Activated CD8-positive, alpha-beta memory T cell treated with anti-CD3 and anti-CD28 coated beads, Interleukin-2, amount 50 U/mL, for 1 hour (primary cell): ENCODE measurements at regions not wholly inside any gene's neighbourhood (a gene's known extent, or its start where the extent isn't known, plus 50 kb on each side); places are given as distances from the start of the nearest gene placed in this dataset.
"Not testable (repeated sequence)": the region's sequence is repeated elsewhere in the genome, so short reads cannot be mapped to it uniquely, and the experiment has no call there.

Source experiments
- DNase-seq: peaks from one replicate; pipeline ENCODE4 v3.0.0-alpha.2; 2020; ENCODE audit errors: extremely low read depth

DNA sequence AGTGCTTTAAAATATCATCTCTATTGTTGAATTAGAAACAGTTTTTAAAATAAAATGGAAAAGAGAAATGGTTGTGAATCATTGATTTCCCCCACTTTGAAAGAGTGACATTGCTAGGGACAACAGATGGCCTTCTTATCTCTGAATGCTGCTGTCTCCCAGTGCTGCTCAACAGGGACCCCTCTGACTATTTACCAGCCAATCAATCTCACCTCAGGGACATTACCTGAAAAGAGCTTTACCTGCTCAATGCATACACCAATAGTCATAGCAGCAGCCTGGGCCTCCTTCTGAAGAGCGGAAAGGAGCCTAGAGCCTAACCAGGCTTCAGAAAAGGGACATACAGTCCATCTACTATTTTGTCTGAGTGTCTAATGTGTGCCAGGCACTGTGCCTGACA lies 162.8 kb downstream of the CGGBP1 start:
- DNase-seq = no peak

DNA sequence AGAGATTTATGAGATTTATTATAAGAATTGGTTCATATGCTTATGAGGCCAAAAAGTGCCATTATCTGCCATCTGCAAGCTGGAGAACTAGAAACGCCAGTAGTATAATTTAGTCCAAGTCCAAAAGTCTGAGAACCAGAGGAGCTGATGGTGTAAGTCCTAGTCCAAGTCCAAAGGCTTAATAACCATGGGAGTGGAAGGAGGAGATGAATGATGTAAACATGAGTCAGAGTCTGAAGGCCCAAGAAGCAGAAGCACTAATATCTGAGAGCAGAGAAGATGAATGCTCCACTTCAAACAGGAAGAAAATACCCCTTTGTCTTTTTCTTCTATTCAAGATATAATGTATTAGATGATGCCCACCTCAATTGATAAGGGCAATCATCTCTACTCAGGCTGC lies 185.7 kb downstream of the CGGBP1 start:
- DNase-seq = no peak

DNA sequence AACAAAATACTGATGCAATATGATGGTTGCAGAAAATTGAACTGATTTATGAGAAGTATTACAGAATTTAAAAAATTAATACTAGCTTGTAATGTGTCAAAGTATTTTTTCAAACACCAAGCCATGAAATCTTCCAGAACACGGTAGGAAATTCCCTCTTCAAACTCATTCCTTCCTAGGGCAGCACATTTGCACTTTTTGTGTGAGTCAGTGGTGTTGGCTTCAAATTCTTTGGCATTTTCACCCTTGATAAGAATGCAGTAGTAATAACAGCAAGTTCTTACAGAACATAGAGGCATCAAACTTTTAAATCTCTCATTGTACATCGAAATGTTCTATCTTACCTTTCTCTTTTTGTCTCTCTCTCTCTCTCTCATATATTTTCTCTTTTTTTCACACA lies 191.8 kb downstream of the CGGBP1 start:
- DNase-seq = no peak

DNA sequence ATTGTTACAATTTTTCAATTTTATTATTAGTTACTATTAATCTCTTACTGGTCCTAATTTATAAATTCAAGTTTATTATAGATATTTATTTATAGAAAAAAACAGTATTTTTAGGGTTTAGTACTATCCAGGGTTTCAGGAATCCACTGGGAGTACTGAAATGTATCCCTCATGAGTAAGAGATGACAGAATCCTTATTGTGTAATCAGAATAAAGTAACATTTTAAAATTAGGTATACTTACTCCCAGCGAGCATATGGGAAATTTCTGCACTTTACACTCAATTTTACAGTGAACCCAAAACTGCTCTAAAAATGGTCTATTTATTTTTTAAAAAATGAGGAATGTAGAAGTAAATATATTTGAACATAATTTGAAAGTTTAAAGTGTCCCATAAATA lies 202.7 kb downstream of the CGGBP1 start:
- no peak for DNase-seq

DNA sequence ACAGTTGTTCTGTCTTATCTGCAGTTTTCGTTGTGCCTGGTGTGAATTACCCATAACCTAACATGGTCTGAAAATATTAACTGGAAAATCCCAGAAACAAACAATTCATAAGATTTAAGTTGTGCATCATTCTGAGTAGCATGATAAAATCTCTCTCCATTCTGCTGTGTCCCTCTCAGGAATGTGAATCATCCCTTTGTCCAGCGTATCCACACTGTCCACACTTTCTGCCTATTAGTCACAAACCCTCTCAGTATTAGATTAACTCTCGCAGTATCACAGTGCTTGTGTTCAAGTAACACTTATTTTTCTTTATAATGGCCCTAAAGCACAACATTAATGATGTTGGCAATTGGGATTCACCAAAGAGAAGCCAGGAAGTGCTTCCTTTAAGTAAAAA lies 203.2 kb downstream of the CGGBP1 start:
- no peak for DNase-seq

DNA sequence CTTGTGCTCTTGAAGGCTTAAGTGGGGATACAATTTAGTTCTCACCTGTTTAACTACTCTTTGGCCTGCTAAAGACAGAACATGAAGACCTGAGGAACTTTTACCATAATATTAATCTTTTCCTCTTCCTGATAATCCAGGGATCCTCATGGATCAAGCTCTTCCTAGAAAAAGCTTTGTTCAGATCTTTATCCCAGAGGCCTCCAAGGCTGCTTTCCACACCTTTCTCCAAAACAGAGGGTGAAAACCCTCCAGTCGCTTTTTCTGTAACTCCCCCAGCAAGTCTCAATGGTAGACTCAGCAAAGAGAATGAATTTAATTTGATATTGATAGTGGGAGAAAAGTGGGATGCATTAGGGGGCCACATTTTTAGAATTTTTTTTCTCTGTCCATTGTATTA lies 203.6 kb downstream of the CGGBP1 start:
- no peak for DNase-seq

DNA sequence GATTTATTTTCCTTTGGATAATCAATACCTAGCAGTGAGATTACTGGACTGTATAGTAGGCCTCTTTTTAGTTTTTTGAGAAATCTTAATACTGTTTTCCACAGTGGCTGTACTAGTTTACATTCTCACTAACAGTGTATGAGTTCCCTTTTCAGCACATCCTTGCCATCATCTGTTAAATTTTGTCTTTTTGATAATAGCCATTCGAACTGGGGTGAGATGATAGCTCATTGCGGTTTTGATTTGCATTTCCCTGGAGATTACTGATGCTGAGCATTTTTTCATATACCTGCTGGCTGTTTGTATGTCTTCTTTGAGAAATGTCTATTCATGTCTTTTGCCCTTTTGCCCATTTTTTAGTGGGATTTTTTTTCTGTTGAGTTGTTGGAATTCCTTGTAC lies 210.8 kb downstream of the CGGBP1 start:
- no peak for DNase-seq

DNA sequence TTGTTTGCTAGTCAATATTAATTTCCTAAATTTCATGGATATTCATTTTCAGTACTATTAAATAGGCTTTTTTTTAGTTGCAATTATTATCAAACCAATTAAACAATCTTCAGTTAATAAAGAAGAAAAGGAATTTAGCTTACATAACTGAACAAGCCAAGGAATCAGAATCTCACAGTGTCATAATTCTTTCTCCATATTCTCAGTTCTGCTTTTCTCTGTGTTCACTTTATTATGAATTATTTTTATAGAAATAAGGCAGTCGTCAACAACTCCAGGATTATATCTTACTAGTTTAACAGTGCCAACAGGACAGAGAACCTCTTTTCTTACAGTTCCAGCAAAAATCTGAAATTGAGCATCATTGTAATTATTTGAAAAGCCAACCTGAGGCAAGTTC lies 221.7 kb downstream of the CGGBP1 start:
- DNase-seq = no peak

DNA sequence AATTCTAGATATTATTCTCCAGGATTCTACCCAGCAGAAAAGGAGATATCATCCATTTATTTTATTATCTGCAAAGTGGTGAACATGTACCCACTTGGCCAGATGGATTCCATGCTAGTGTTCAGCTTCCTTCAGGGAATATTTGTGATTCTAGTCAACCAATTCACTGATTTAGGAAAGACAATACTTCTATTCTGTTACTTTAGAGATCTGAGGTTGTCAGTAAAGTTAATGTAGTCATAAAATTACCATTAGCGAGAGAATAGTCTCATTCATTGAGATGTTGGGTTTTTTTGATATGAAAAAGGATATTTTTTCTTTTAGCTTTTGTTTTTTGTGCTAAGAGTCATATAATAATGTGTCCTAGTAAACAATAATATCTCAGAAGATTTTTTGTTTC lies 222.8 kb downstream of the CGGBP1 start:
- no peak for DNase-seq

DNA sequence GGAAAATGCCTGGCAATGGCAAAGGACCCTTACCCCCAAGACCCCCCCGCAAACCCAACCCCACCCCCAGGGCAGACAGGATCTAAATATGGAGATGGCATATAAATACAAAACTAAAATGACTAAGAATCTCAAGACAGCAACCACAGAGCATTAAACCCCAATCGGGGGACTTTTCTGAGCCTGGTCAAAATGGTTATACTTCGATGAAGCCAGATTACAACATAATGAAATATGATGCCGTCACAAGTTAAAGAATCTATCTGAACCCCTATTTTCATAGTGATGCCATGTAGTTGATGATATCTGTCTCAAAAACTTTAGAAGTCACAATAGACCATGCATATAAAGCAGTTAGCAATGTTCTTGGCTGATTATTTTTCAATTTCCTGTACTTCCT lies 223.6 kb downstream of the CGGBP1 start:
- no peak for DNase-seq

DNA sequence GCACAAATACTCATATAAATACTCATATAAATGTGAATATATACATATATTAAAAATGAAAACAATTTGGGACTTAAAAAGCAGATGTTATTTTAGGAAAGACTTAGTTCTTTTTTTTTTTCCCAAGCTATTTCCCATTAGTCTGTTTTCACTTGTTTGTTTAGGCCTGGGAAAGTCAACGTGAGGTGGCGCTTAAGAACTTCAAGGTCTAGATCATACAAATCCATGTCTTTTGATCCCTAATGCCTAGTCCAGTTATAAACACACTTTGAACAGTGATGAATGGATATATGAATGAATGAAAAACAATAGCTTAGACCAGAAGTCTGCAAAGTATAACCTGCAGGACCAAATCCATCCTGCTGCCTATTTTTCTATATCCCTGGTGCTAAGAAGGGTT lies 224.5 kb downstream of the CGGBP1 start:
- no peak for DNase-seq

DNA sequence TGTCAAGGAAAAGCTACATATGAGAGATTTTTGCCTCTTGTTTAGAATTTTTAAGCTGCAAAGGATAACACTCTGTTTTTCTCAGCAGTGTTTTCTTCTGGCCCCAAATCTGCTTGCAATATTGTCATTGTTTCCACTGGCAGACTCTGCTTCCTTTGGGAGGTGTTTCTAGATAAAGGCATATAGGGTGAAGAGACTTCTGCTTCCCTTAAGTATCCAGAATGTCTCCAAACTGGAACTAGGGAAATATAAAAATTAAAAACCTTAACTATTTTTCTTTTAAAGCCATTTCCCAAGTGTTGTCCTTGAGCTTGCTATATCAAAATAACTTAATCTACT lies 225.8 kb downstream of the CGGBP1 start:
- no peak for DNase-seq

DNA sequence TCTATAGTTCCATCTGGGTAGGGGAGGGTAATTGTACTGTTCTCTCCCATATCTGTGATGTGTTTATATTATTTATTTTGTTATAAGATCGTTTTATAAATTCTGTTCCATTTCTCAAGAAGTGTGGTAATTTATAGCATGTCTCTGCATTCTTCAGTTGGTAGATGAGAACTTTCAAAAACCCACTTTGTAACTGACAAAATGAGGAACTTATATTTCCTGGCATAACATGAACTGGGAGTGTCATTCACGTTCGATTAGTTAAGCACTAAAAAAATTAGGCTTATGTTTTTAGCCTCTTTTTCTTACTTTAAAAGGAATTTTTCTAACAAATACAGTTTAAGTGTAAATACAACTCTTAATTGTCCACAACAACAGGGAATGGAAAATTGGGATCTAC lies 230.8 kb downstream of the CGGBP1 start:
- DNase-seq = no peak

DNA sequence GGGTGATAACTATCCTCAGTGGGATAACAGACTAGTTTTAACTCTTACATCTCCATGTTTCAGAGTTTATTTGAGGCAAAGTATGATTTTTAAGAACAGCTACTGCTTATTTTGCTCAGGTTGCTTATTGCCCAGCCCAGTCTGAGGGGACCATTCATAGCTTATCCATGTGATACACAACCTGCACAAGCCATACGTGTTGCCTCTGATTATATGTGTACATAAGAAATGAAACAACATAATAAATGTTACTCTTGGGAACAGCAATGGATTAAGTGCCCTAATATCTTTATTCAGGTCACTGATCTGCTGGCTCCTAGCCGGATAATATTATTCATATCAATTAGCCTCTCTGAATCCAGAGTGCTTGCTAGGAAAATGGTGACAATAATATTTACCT lies 236.2 kb downstream of the CGGBP1 start:
- DNase-seq = no peak

DNA sequence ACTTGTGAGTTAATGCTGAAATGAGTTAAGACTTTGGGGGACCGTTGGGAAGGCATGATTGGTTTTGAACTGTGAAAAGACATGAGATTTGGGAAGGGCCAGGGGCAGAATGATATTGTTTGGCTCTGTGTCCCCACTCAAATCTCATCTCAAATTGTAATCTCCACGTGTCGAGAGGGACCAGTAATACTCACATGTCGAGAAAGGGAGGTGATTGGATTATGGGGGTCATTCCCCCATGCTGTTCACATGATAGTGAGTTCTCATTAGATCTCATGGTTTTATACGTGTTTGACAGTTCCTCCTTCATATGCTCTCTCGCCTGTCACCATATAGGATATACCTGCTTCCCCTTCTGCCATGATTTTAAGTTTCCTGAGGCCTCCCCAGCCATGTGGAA lies 245.3 kb downstream of the CGGBP1 start:
- not testable (repeated sequence) for DNase-seq

DNA sequence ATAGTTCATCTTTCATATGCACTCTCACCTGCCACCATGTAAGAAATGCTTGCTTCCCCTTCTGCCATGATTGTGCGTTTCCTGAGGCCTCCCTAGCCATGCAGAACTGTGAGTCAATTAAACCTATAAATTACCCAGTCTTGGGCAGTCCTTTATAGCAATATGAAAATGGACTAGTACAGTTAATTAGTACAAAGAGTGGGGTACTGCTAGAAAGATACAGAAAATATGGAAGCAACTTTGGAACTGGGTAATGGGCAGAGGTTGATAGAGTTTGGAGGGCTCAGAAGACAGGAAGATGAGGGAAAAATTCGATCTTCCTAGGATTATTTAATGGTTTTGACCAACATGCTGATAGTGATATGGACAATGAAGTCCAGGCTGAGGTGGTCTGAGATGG lies 246.9 kb downstream of the CGGBP1 start:
- no peak for DNase-seq

DNA sequence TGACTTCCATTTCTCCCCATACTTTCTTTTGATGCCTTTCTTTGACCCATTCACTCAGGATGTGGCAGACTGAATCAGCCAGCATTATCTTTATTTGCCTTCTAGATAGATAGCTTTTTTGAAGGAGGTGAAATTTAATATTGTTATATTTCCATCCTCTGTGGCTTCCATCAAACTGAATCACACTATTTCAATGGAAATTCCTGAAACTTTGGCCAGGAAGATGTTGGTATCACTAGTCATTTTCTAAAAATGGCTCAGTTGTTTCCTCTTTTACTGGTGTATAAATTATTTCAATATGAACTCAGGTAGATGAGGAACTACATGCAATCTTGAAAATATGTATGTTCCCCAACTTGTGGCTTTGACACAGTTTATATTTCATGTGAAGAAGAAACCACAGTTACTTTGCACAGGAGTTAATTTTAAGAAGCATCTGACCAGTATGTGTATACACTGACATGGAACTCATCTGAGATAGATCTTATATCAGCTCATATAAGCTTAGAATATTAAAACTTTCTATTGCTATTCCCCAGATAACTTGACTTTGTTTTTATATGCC lies 248.3 kb downstream of the CGGBP1 start:
- DNase-seq = no peak

DNA sequence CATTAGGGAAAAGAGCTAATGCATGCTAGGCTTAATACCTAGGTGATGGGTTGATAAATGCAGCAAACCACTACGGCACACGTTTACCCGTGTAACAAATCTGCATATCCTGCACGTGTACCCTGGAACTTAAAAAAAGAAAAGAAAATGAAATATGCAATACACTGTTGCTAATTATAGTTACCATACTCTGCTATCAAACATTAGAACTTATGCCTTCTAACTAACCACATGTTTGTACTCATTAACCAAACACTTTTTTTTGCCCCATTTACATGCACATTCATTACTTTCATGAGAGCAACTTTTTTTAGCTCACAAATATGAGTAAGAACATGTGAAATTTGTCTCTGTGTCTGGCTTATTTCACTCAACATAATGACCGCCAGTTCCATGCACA lies 253.1 kb downstream of the CGGBP1 start:
- no peak for DNase-seq

DNA sequence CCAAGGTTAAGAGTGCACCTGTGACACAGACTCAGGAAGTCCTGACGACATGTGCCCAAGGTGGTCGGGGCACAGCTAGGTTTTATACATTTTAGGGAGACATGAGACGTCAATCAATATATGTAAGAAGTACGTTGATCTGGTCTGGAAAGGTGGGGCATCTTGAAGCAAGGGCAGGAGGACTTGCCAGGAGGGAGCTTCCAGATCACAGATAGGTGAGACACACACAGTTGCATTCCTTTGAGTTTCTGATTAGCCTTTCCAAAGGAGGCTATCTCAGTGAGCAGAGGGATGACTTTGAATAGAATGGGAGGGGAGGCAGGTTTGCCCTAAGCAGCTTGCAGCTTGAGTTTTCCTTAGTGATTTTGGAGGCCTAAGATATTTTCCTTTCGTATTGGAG lies 257.4 kb downstream of the CGGBP1 start:
- no peak for DNase-seq

DNA sequence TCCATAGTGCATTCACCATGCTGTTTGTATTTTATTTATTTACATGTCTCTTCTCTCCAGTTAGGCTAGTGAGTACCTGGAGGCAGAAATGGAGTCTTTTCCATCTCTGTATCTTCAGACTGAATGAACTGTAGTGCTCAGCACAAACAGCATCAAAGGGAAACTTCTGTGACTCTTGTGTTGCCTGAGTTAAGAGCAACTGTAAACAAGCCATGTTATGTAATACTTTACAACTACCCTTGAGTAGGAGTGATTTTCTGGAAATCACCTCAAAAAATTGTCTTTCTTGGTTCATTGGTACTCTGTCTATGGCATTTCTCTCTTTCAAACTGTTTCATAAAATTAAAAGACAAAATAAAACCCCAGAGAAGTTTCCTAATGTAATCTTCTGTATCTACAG lies 258.3 kb downstream of the CGGBP1 start:
- no peak for DNase-seq

DNA sequence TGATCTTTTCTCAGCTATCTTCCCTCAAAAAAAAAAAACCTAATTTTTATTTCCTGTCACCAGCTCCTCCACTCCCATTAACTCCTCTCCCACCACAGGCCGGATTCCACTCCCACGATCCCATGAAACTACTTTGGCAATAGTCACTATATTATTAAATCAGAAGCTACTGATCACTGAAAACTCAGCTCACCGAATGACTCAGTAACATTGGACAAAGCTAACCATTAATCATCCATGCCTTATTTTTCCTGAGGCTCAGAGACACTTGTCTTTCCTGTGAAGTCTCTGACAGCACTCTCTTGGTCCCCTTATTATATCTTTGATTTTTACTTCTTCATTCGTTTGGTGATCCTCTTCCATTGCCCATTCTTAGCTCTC lies 260.2 kb downstream of the CGGBP1 start:
- no peak for DNase-seq

DNA sequence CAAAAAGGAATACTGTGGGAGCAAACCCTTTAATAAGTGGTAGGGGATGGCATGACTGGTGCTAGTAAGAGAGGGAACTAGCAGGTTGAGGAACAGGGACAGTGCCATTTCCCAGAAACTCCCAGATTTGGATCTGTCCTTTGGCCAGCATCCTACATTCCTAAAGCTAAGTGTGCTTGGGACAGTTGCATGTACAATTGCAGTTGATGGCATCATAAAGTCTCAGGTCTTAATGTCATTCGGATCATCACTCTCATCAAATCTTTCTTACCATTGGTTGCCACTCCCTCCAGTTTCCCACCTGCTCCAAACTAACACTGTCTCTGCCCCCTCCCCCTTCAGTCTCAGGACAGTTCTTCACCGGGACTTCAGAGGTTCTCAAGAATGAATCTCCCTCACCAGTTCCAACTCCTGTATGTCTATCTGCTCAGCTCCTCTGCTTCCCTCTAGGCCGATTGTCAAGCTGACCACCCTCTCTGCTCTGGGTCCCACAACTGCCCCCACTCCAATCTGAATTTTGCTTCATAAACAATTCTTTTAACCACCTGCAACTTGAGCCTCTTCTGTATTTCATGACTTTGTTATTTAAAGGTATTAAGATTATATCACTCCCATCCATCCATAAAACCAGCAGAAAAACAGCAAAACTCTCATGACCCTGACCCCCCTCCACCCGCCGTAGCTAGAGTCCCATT lies 260.8 kb downstream of the CGGBP1 start:
- no peak for DNase-seq

DNA sequence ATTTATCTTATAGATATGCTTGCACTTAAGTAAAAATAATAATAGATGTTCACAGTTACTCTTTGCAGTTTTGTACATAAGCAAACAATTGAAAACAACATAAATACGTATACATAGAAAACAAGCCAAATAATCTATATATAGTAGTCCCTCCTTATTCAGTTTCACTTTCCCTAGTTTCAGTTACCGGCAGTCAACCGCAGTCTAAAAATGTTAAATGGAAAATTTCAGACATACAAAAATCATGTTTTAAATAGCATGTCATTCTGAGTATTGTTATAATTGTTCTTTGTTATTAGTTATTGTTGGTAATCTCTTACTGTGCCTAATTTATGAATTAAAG lies 262.0 kb downstream of the CGGBP1 start:
- DNase-seq = no peak

DNA sequence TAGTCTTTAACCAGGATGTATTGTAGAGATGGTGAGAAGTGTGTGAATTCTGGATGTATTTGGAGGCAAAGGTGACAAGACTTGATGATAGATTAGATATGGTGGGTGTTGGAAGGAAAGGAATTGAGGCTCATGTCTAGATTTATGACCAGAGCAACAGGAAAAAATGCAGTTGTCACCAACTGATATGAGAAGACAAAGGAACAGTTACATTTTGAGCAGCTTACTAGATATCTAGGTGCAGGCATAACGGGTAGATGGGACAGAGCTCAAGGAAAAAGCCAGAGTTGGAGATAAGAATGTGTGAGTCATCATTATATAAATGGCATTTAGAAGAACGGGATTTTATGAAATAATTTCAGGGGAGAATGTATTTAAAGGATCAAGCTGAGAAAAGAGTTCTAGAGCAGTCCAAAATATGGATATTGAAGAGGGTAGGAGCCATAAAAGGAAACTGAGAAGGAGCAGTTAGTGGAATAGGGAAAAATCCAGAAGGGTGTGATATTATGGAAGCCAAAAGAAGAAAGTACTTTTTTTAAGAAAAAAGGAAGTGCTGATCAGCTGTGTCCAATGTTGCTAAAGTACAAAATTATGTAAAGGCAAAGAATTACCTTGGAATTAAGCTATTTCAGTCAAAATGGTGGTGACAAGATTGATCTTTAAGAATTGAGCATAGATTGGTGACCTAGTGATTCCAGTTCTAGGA lies 262.5 kb downstream of the CGGBP1 start:
- no peak for DNase-seq
